ENCODE measurements at regions not wholly inside any gene's neighbourhood (a gene's known extent, or its start where the extent isn't known, plus 50 kb on each side); places are given as distances from the start of the nearest gene placed in this dataset.

- TF ChIP-seq POLR2A (IDR thresholded peaks at IDR 0.05; ENCODE audit: low read depth, low read length) (no peak), TAF1 (IDR thresholded peaks at IDR 0.05; ENCODE audit: borderline replicate concordance, low read depth, low read length) (no peak), POLR2AphosphoS5 (IDR thresholded peaks at IDR 0.05; ENCODE audit: low read depth, low read length) (no peak)
Measured at GRCh38 chr4:15130441-15130840, 128.2 kb downstream of the CPEB2 start.

All from GM12892 (cell line).